HG03571 (cell line): ENCODE measurements at regions not wholly inside any gene's neighbourhood (a gene's known extent, or its start where the extent isn't known, plus 50 kb on each side); places are given as distances from the start of the nearest gene placed in this dataset.

Experiments
- ATAC-seq: cut with Tn5 transposase; IDR thresholded peaks from one replicate; pipeline ENCODE4 v1.9.1; 2021; ENCODE audit not compliant: unreplicated experiment

DNA sequence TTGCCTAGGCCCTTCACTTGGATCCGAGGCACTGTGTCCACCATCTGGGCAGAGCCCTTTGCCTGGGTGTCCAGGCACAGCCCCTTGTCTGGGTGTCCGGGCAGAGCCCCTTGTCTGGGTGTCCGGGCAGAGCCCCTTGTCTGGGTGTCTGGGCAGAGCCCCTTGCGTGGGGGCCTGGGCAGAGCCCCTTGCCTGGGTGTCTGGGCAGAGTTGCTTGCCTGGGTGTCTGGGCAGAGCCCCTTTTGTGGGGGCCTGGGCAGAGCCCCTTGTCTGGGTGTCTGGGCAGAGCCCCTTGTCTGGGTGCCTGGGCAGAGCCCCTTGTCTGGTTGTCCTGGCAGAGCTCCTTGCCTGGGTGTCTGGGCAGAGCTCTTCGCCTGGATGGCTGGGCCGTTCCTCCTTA is 443.4 kb upstream of the CDH4 start:
- no peak for ATAC-seq

DNA sequence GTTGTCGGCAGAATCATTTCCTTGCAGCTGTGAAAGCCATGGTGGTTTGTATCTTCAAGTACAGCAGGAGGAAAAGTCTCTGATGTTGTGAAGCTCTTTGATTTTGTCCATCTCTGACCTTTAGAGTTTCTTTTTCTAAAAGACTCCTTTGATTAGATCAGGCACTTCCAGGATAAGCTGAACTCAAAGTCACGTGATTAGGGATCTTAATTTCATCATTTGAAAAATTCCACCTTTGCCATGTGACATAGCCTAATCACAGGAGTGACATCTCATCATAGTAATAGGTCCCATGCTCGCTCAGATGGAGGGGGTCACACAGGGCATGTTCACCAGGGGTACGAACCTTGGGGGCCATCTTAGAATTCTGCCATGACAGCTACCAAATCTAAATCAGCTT is 441.5 kb upstream of the CDH4 start:
- ATAC-seq: no peak

DNA sequence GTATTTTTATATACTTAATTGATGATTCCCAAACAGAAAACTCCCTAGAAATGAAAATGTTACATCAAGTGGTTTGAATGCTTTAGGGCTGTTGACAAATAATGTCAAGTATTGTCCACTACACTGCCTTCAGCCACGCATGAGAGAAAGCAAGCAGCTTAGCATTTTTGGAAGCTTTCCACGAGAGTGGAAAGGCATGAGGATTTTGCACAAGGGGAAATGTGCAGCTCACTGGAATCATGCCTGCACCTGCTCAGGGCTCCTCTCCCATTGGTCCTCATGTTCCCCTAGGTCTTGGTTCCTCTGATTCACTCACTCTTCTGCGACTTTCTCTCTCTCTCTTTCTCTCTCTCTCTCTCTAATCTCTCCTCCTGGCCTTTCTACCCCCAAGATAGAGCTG is 439.5 kb upstream of the CDH4 start:
- ATAC-seq: no peak

DNA sequence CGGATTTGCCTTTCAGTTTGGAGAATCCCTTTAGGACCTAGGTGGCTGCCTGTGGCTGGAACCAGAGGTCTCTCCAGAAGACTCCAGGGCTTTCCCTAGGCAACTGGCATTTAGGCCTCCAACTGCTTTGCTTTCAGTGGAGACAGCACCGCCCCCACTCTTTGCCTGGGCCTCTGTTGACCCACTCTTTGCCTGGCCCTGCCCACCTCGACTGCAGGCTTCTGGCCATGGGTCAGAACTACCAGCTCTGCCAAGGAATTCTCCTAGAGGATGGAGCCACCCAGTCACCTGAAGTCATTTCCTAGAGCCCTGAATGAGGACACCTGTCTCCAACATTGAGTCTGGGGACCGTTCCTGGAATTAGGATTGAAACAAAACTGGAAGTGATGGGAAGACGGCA is 439.0 kb upstream of the CDH4 start:
- ATAC-seq: no peak

DNA sequence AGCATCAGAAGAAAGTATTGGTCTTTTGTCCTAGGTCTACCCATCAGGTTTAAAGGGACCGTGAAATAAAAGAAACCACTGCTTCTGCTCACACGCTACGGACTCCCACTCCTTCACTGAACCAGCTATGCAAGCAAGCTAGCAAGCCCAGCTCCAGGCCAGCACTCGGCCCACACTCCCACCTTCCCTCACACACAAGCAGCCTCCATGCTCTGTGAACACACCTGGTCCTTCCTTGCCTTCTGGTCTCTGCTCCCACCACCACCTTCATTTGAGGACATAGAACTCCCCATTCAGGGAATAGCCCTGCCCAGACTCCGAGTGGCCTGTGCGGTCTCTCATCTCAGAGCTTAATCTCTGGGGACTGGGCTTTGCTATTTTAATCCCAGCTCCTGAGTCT is 436.4 kb upstream of the CDH4 start:
- no peak for ATAC-seq

GRCh38 chr20:60816901-60817300 is 435.2 kb upstream of the CDH4 start:
- ATAC-seq: no peak

- ATAC-seq: no peak
Observed at GRCh38 chr20:60817891-60818290, 434.2 kb upstream of the CDH4 start.

GRCh38 chr20:60819511-60819910 is 432.6 kb upstream of the CDH4 start:
- ATAC-seq: no peak

DNA sequence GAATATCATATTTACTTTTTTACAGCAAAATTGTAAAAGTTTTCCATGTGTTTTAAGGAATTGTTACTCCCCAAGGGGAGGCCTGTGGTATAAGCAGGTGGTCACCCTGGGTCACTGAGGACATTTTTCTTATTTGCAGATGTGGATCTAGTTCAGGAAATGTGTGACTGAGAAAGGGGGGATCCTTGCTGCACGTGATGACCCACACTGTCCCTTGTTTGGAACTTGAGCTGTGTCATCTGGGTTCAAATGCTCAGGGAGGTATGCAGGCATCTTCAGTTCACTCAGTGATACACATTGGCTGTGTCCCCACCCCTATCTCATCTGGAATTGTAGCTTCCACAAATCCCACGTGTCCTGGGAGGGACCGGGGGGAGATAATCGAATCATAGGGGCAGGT is 431.9 kb upstream of the CDH4 start:
- no peak for ATAC-seq

GRCh38 chr20:60820918-60821317 is 431.1 kb upstream of the CDH4 start:
- ATAC-seq: no peak

GRCh38 chr20:60822699-60823607 is 429.1 kb upstream of the CDH4 start:
- no peak for ATAC-seq

DNA sequence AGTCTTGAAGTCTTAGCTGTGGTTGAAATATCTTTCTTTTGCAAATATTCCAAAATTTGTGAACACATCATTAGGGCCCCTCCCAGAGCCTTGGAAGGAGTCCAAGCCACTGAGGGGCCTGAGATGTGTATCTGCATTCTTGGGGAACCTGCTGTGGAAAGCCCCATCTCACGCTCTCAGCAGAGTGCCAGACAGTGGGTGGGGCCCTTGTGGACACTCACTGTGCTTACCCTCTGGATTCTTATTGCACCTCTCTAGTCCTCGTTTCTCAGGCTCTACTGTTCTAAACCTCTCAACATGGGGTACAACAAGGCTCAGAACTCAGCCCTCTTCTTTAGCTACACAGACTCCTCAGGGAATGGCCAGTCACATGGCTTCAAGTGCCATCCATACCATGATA is 416.2 kb upstream of the CDH4 start:
- no peak for ATAC-seq

DNA sequence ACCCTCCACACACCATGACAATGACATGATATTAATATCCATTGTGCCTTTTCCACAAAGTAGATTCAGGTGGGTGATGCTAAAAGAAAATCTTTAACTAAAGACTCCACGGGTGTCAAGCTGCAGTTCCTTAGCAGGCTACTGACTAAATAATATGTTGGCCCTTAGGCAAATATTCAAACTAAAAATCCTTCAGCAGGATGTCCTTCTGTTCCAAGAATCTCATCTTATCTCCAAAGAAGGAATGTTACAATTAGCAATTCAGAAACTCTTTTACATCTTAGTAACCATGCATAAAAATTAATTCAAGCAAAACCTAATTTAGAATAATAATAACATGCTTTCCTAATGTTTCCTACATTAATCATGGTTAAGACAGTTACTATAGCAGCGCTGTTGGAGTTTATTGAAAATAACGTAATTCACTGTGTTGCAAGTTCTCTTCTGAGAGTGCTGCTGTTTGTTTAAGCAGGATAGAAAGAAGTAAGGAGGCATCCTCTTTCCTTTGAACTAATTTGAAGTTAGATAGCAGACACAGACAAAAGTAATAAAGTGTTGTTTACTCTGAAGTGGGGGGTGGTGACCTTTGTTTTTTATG is 414.8 kb upstream of the CDH4 start:
- no peak for ATAC-seq

- no peak for ATAC-seq
Observed at GRCh38 chr20:60838297-60838696, 413.8 kb upstream of the CDH4 start.

DNA sequence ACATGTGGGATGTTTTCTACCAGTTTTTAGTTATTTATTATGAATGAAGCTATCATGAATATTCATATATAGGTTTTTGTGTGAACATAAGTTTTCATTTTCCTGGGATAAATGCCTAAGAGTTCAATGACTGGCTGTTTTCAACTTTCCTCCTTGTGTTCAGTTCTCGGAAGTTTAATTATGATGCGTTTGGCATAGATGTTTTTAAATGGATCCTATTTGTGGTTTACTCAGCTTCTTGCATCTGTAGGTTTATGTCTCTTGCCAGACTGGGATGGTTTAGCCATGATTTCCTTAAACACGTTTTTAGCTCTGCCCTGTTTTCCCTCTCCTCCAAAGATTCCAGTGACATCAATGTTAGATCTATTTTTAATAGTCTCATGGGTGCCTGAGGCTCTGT is 411.1 kb upstream of the CDH4 start:
- ATAC-seq: no peak

GRCh38 chr20:60845146-60845545 is 406.9 kb upstream of the CDH4 start:
- ATAC-seq: no peak

- ATAC-seq: no peak
Observed at GRCh38 chr20:60851826-60852704, 400.0 kb upstream of the CDH4 start.

DNA sequence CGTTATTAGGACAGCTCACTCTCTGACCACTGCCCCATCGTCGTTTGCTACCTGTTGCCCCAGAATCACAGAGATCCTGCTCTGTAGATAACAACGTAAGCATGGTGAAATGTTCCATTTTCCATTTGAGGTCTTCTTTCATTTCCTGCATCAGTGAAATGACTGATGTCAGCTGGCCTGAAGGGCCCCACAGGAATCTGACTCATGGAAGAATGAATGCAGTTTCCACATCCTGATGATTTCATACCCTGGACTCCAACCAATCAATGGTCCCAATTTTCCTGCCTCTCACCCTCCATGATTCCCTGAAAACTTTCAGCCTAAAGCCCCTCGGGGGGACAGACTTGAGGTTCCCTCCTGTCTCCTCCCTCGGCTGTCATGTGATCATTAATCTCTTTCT is 394.4 kb upstream of the CDH4 start:
- ATAC-seq: no peak

- ATAC-seq: no peak
Observed at GRCh38 chr20:60862601-60863000, 389.5 kb upstream of the CDH4 start.

GRCh38 chr20:60863548-60863947 is 388.5 kb upstream of the CDH4 start:
- ATAC-seq: no peak

GRCh38 chr20:60867589-60867988 is 384.5 kb upstream of the CDH4 start:
- no peak for ATAC-seq
